Thyroid gland (tissue), 4 donors: ENCODE measurements at regions not wholly inside any gene's neighbourhood (a gene's known extent, or its start where the extent isn't known, plus 50 kb on each side); places are given as distances from the start of the nearest gene placed in this dataset.

Experiments used
- POLR2A ChIP-seq, 2 donors: fragments of 450-650 bp; IDR thresholded peaks; one replicate each; pipeline ENCODE4 v1.6.1; 2017; ENCODE audit warnings: antibody characterized with exemption in 2 of 2, mild to moderate bottlenecking in 2 of 2, moderate library complexity in 1 of 2
- TF ChIP-seq, protein P1 (sequence below), 6 experiments: fragments of 200-600 bp in 3 of 6; fragments of 450-650 bp in 3 of 6; sonication (generic) in 3 of 6; IDR thresholded peaks; one replicate each; pipeline ENCODE4 v1.5.1; 2016 to 2019; ENCODE audit warnings: antibody characterized with exemption in 6 of 6, mild to moderate bottlenecking in 2 of 6, inconsistent platforms in 1 of 6, moderate library complexity in 1 of 6

DNA sequence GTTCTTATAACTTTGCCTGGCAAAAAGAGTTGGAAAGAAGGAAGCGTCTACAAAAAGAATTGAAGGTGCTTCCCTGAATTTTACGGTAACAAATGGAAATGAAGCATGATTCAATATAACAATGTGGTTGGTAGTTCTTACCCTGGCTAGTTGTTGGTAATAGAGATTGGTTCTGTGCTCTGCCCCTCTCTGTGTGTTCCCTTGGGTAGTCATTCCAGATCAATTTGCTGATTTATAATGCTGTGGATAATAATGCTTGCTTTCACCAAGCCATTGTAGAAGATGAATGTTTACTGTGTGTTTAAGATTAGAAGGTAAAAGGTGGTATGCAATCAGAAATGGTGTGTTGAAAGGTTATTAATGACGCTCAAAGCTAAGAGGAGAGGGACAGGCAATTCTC, 577.8 kb upstream of the NXPH2 start:
- TF ChIP-seq, protein P1, sequence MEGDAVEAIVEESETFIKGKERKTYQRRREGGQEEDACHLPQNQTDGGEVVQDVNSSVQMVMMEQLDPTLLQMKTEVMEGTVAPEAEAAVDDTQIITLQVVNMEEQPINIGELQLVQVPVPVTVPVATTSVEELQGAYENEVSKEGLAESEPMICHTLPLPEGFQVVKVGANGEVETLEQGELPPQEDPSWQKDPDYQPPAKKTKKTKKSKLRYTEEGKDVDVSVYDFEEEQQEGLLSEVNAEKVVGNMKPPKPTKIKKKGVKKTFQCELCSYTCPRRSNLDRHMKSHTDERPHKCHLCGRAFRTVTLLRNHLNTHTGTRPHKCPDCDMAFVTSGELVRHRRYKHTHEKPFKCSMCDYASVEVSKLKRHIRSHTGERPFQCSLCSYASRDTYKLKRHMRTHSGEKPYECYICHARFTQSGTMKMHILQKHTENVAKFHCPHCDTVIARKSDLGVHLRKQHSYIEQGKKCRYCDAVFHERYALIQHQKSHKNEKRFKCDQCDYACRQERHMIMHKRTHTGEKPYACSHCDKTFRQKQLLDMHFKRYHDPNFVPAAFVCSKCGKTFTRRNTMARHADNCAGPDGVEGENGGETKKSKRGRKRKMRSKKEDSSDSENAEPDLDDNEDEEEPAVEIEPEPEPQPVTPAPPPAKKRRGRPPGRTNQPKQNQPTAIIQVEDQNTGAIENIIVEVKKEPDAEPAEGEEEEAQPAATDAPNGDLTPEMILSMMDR (IDR thresholded peaks at IDR 0.05): no peak
- no peak for TF ChIP-seq POLR2A (IDR thresholded peaks at IDR 0.05)
